ENCODE measurements at regions not wholly inside any gene's neighbourhood (a gene's known extent, or its start where the extent isn't known, plus 50 kb on each side); places are given as distances from the start of the nearest gene placed in this dataset.
"Not testable (repeated sequence)": the region's sequence is repeated elsewhere in the genome, so short reads cannot be mapped to it uniquely, and the experiment has no call there.

DNA sequence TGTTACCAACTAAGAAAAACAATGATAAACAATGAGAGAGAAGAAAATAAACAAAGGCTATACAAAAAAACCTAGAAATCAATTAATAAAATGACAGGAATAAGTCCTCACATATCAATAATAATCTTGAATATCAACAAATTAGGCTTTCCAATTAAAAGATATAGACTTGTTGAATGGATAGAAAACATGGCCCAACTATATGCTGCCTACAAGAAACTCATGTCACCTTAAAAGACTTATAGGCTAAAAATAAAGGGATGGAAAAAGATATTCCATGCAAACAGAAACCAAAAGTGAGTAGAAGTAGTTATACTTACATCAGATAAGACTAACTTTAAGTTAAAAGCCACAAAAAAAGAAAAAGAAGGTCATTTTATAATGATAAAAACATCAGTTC is 183.9 kb downstream of the MYRFL start:
- intact Hi-C loops (cut with DNase I), result no loop called here
- Histone ChIP-seq H3K27ac (no peak overlapping the region), H3K36me3 (replicated peaks in 1 of 2) (no peaks in the 10 kb centered on the region), H3K4me1 (replicated peaks in 1 of 2) (no peaks in the 10 kb centered on the region), H3K4me3 (no peak overlapping the region), H3K27me3 (no peaks in the 10 kb centered on the region), H3K9me3 (replicated peaks in 1 of 3) (peaks cover 0 to 7% (median 4%) of the 10 kb centered on the region in 3 donors)
- TF ChIP-seq, protein P1, sequence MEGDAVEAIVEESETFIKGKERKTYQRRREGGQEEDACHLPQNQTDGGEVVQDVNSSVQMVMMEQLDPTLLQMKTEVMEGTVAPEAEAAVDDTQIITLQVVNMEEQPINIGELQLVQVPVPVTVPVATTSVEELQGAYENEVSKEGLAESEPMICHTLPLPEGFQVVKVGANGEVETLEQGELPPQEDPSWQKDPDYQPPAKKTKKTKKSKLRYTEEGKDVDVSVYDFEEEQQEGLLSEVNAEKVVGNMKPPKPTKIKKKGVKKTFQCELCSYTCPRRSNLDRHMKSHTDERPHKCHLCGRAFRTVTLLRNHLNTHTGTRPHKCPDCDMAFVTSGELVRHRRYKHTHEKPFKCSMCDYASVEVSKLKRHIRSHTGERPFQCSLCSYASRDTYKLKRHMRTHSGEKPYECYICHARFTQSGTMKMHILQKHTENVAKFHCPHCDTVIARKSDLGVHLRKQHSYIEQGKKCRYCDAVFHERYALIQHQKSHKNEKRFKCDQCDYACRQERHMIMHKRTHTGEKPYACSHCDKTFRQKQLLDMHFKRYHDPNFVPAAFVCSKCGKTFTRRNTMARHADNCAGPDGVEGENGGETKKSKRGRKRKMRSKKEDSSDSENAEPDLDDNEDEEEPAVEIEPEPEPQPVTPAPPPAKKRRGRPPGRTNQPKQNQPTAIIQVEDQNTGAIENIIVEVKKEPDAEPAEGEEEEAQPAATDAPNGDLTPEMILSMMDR (IDR thresholded peaks at IDR 0.05), result no peak
- no peak for TF ChIP-seq POLR2A (IDR thresholded peaks at IDR 0.05)
- DNase-seq, result no peak

GRCh38 chr12:70011353-70011752 is 186.3 kb downstream of the MYRFL start:
- DNase-seq, result no peak
- TF ChIP-seq, protein P1 (IDR thresholded peaks at IDR 0.05), result no peak
- no peak for TF ChIP-seq POLR2A (IDR thresholded peaks at IDR 0.05)

DNA sequence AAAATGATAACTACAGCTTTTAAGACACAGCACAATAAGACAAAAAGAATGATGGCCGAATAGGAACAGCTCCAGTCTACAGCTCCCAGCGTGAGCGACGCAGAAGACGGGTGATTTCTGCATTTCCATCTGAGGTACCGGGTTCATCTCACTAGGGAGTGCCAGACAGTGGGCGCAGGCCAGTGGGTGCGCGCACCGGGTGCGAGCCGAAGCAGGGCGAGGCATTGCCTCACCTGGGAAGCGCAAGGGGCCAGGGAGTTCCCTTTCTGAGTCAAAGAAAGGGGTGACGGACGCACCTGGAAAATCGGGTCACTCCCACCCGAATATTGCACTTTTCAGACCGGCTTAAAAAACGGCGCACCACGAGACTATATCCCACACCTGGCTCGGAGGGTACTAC is 188.0 kb downstream of the MYRFL start:
- H3K9me3 ChIP-seq (replicated peaks in 1 of 3); DNase-seq; H3K4me3 ChIP-seq; H3K27me3 ChIP-seq; H3K27ac ChIP-seq; intact Hi-C loops (cut with DNase I); H3K36me3 ChIP-seq (replicated peaks in 1 of 2); H3K4me1 ChIP-seq (replicated peaks in 1 of 2): not testable (repeated sequence)
- WGBS, 4 donors, result 56 to 91% (median 78%) methylated on average over 6 to 23 of the region's 23 CpGs

More at GRCh38 chr12:70011353-70011752, 186.3 kb downstream of the MYRFL start:
- Histone ChIP-seq H3K9me3 (replicated peaks in 1 of 3) (peaks cover 0 to 7% (median 4%) of the 10 kb centered on the region in 3 donors), H3K36me3 (replicated peaks in 1 of 2) (no peaks in the 10 kb centered on the region), H3K4me3 (no peak overlapping the region), H3K4me1 (replicated peaks in 1 of 2) (no peaks in the 10 kb centered on the region), H3K27me3 (no peaks in the 10 kb centered on the region), H3K27ac (no peak overlapping the region)
- 90 to 100% (median 96%) methylated on average over 1 of the region's 1 CpG for WGBS, 4 donors
- intact Hi-C loops (cut with DNase I), result no loop called here

DNA sequence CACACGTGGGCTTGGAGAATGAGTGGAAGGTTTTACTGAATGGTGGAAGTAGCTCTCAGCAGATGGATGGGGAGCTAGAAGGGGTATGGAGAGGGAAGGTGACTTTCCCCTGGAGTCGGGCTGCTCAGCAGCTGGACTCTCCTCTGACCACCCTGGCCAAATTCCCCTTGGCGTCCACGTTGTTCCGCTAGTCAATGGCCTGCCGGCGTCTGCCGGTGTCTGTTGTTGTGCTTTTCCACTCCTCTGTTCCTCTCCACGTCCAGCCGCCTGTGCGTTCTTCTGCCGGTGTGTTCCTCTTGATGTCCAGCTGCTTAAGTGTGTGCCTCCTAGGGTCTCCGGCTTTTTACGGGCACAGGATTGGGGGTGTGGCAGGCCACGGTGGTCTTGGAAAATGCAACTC is 203.5 kb downstream of the MYRFL start:
- DNase-seq, result no peak
- no peak for TF ChIP-seq POLR2A (IDR thresholded peaks at IDR 0.05)
- TF ChIP-seq, protein P1 (IDR thresholded peaks at IDR 0.05), result no peak
- H3K27me3 ChIP-seq, result no peaks in the 10 kb centered on the region
- H3K36me3 ChIP-seq (replicated peaks in 1 of 2), result no peaks in the 10 kb centered on the region
- H3K4me3 ChIP-seq, result no peak overlapping the region
- no peak overlapping the region for H3K27ac ChIP-seq
- H3K4me1 ChIP-seq (replicated peaks in 1 of 2), result no peaks in the 10 kb centered on the region
- WGBS, 4 donors, result 89 to 97% (median 93%) methylated on average over 15 of the region's 15 CpGs
- no peaks in the 10 kb centered on the region for H3K9me3 ChIP-seq (replicated peaks in 1 of 3)
- intact Hi-C loops (cut with DNase I), result no loop called here

GRCh38 chr12:70028918-70029317 is 203.9 kb downstream of the MYRFL start:
- Histone ChIP-seq H3K4me3 (no peak overlapping the region), H3K4me1 (replicated peaks in 1 of 2) (no peaks in the 10 kb centered on the region), H3K27ac (no peak overlapping the region), H3K36me3 (replicated peaks in 1 of 2) (no peaks in the 10 kb centered on the region), H3K9me3 (replicated peaks in 1 of 3) (no peaks in the 10 kb centered on the region), H3K27me3 (no peaks in the 10 kb centered on the region)
- DNase-seq, result no peak
- TF ChIP-seq, protein P1 (IDR thresholded peaks at IDR 0.05), result no peak
- no peak for TF ChIP-seq POLR2A (IDR thresholded peaks at IDR 0.05)
- intact Hi-C loops (cut with DNase I), result no loop called here
- WGBS, 4 donors, result 78 to 92% (median 80%) methylated on average over 3 of the region's 3 CpGs

Measured in adrenal gland (tissue), 9 donors.